Smooth muscle cell (in vitro differentiated cells): ENCODE measurements at regions not wholly inside any gene's neighbourhood (a gene's known extent, or its start where the extent isn't known, plus 50 kb on each side); places are given as distances from the start of the nearest gene placed in this dataset.

ENCODE experiments used
- DNase-seq: peaks from one replicate; lab custom pipeline; 2025; ENCODE audit not compliant: unreplicated experiment; lab: John Stamatoyannopoulos, UW
- H2AFZ ChIP-seq: fragments of 200-600 bp; sonication (generic); 2 replicates; pipeline ENCODE4 v1.6.0; 2016; ENCODE audit warnings: antibody characterized with exemption, low read depth, mild to moderate bottlenecking
- H3F3A ChIP-seq: fragments of 200-600 bp; sonication (generic); 2 replicates; pipeline ENCODE4 v1.6.0; 2017; ENCODE audit warnings: antibody characterized with exemption, low read depth
- H3K27ac ChIP-seq: fragments of 200-600 bp; sonication (generic); 2 replicates; pipeline ENCODE4 v1.5.1; 2016; ENCODE audit warnings: low read depth, mild to moderate bottlenecking
- H3K27me3 ChIP-seq: fragments of 200-600 bp; sonication (generic); 2 replicates; pipeline ENCODE4 v1.6.1; 2016; ENCODE audit warnings: low read depth, mild to moderate bottlenecking
- H3K36me3 ChIP-seq: fragments of 200-600 bp; sonication (generic); 2 replicates; pipeline ENCODE4 v1.5.1; 2016; ENCODE audit warnings: low read depth
- H3K4me1 ChIP-seq: fragments of 200-600 bp; sonication (generic); 2 replicates; pipeline ENCODE4 v1.5.1; 2016; ENCODE audit warnings: low read depth
- H3K4me2 ChIP-seq: fragments of 200-600 bp; sonication (generic); 2 replicates; pipeline ENCODE4 v1.6.0; 2016; ENCODE audit warnings: mild to moderate bottlenecking
- H3K4me3 ChIP-seq: fragments of 200-600 bp; sonication (generic); 2 replicates; pipeline ENCODE4 v1.5.1; 2016; ENCODE audit warnings: mild to moderate bottlenecking
- H3K79me2 ChIP-seq: fragments of 200-600 bp; sonication (generic); 2 replicates; pipeline ENCODE4 v1.6.0; 2016; ENCODE audit warnings: low read depth, mild to moderate bottlenecking
- H3K9ac ChIP-seq: fragments of 200-600 bp; sonication (generic); 2 replicates; pipeline ENCODE4 v1.6.0; 2016; ENCODE audit warnings: low read depth
- H3K9me3 ChIP-seq: fragments of 200-600 bp; sonication (generic); replicated peaks from 2 replicates; pipeline ENCODE4 v1.5.1; 2016; ENCODE audit warnings: low read depth
- H4K20me1 ChIP-seq: fragments of 200-600 bp; sonication (generic); 2 replicates; pipeline ENCODE4 v1.6.0; 2016; ENCODE audit warnings: low read depth
- WGBS: methylation state at CpG from one replicate; pipeline ENCODE4 v1.1.7; 2016; ENCODE audit warnings: low lambda C conversion rate; 5-methylcytosine and 5-hydroxymethylcytosine counted together
- TF ChIP-seq, protein P1 (sequence below): fragments of 200-600 bp; sonication (generic); IDR thresholded peaks from 2 replicates; pipeline ENCODE4 v1.5.1; 2017; ENCODE audit warnings: borderline replicate concordance, mild to moderate bottlenecking, antibody characterized with exemption; ENCODE audit not compliant: insufficient read depth, poor library complexity, severe bottlenecking

DNA sequence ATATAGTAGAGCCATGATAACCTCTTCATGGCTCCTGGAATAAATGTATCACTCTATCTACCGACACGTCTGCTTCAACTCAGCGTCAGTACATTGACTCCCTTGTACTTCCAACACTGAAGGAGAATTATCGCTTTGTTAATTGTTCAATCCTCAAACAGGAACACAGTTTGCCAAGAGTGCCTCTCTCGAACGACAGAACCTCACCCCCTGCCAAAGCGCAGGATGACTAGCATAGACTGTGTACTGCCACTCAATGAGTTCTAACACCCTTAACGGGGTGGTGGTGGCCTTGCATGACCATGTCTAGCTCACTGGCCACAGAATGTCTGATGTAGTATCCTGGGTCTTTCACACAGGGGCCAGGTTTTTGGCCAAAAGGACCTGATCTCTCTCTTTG is 81.4 kb upstream of the HEY2 start:
- WGBS: 97% methylated on average over 8 of the region's 8 CpGs
- H3K4me1 ChIP-seq: peaks cover 12% of the 10 kb centered on the region

DNA sequence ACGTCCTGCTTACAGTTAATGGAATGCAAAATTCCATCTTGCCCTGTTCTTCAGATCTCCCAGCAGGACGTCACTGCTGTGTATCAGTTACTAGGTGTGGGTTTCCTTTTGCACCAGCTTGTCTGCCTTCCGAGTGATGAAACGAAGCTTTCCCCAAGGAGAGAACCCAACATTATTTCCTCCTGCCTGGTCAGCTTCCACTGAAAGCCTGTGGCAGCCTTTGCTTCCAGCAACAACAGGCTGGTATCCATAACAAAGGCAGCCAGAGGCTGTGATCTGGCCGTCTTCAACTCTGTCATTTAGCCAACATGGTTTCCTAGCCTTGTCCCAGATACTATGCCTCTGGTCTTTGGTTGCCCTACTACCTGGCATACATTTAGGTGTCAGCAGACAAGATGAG is 78.9 kb upstream of the HEY2 start:
- Histone ChIP-seq H3F3A (no peaks in the 10 kb centered on the region), H3K27ac (peak overlapping the region; percentile 65), H3K79me2 (no peaks in the 10 kb centered on the region), H4K20me1 (no peaks in the 10 kb centered on the region), H3K36me3 (no peaks in the 10 kb centered on the region), H3K27me3 (no peaks in the 10 kb centered on the region), H3K9ac (peak overlapping the region; percentile 43), H2AFZ (peak overlapping the region; percentile 79), H3K4me2 (peak overlapping the region; percentile 54), H3K9me3 (no peaks in the 10 kb centered on the region), H3K4me3 (no peak overlapping the region), H3K4me1 (peaks cover 12% of the 10 kb centered on the region)
- TF ChIP-seq, protein P1, sequence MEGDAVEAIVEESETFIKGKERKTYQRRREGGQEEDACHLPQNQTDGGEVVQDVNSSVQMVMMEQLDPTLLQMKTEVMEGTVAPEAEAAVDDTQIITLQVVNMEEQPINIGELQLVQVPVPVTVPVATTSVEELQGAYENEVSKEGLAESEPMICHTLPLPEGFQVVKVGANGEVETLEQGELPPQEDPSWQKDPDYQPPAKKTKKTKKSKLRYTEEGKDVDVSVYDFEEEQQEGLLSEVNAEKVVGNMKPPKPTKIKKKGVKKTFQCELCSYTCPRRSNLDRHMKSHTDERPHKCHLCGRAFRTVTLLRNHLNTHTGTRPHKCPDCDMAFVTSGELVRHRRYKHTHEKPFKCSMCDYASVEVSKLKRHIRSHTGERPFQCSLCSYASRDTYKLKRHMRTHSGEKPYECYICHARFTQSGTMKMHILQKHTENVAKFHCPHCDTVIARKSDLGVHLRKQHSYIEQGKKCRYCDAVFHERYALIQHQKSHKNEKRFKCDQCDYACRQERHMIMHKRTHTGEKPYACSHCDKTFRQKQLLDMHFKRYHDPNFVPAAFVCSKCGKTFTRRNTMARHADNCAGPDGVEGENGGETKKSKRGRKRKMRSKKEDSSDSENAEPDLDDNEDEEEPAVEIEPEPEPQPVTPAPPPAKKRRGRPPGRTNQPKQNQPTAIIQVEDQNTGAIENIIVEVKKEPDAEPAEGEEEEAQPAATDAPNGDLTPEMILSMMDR: no peak
- whole genome bisulfite sequencing: 7% methylated on average over 5 of the region's 5 CpGs
- no peak for DNase-seq

More for the DNA sequence above, 81.4 kb upstream of the HEY2 start:
- DNase-seq: no peak
- no peaks in the 10 kb centered on the region for H4K20me1 ChIP-seq
- H3K36me3 ChIP-seq: no peaks in the 10 kb centered on the region
- TF ChIP-seq, protein P1: no peak
- no peak overlapping the region for H3K4me3 ChIP-seq
- H3K27ac ChIP-seq: no peak overlapping the region
- H3K9ac ChIP-seq: no peak overlapping the region
- no peaks in the 10 kb centered on the region for H3K9me3 ChIP-seq
- no peaks in the 10 kb centered on the region for H3K79me2 ChIP-seq
- H3K27me3 ChIP-seq: no peaks in the 10 kb centered on the region
- no peak overlapping the region for H3K4me2 ChIP-seq
- H3F3A ChIP-seq: no peaks in the 10 kb centered on the region
- no peak overlapping the region for H2AFZ ChIP-seq

DNA sequence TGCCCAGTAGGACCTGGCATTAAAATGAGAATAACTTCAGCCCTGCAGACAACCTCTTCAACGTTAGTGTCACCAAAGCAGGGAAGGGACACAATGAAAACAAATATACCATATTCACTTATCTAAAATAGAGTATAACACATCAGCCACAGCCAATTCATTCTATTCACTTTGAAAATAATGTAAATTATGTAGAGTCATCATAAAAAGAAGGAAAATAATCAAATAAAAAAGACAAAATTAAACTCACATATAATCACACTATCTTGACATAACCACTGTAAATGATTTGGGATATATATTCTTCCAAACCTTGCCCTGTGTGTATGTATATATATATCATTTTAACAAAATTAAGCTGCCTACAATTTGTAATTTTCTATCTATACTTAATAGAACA is 78.1 kb upstream of the HEY2 start:
- H3K79me2 ChIP-seq: no peaks in the 10 kb centered on the region
- peak overlapping the region; percentile 65 for H3K27ac ChIP-seq
- H3K4me2 ChIP-seq: no peak overlapping the region
- H3K36me3 ChIP-seq: no peaks in the 10 kb centered on the region
- H3K9me3 ChIP-seq: no peaks in the 10 kb centered on the region
- no peak overlapping the region for H3K4me3 ChIP-seq
- peak overlapping the region; percentile 79 for H2AFZ ChIP-seq
- H3K4me1 ChIP-seq: peaks cover 12% of the 10 kb centered on the region
- no peaks in the 10 kb centered on the region for H4K20me1 ChIP-seq
- H3K27me3 ChIP-seq: no peaks in the 10 kb centered on the region
- TF ChIP-seq, protein P1: no peak
- H3K9ac ChIP-seq: no peak overlapping the region
- WGBS: 59% methylated on average over 1 of the region's 1 CpG
- H3F3A ChIP-seq: peaks cover 3% of the 10 kb centered on the region
- no peak for DNase-seq

DNA sequence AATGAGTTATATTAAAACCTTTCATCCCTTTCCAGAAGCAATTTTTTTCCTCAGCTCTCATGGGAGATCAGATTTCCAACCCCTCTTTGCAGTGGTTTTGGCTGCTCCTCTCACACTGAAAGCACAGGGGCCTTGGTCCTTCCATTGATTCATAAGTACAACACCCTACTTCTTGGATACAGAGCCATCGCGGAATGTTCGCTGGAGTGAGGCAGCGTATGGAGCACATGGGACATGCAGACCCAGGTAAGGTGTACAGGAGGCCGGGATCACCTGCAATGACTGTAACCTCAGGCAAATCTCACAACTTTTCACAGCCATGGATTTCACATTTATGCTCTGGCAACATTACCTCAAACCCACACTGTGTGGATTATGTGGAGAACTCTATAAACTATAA is 75.2 kb upstream of the HEY2 start:
- TF ChIP-seq, protein P1: no peak
- H3K27ac ChIP-seq: no peak overlapping the region
- H3K4me3 ChIP-seq: no peak overlapping the region
- WGBS: 95% methylated on average over 5 of the region's 5 CpGs
- H3K4me1 ChIP-seq: peaks cover 17% of the 10 kb centered on the region
- peaks cover 3% of the 10 kb centered on the region for H3F3A ChIP-seq
- DNase-seq: no peak
- no peaks in the 10 kb centered on the region for H3K79me2 ChIP-seq
- no peak overlapping the region for H2AFZ ChIP-seq
- no peaks in the 10 kb centered on the region for H3K9me3 ChIP-seq
- H3K36me3 ChIP-seq: no peaks in the 10 kb centered on the region
- no peaks in the 10 kb centered on the region for H3K27me3 ChIP-seq
- no peaks in the 10 kb centered on the region for H4K20me1 ChIP-seq
- no peak overlapping the region for H3K9ac ChIP-seq
- H3K4me2 ChIP-seq: no peak overlapping the region
